H9 (cell line): ENCODE measurements at regions not wholly inside any gene's neighbourhood (a gene's known extent, or its start where the extent isn't known, plus 50 kb on each side); places are given as distances from the start of the nearest gene placed in this dataset.

Experiments
- DNase-seq: peaks from one replicate; pipeline ENCODE4 v3.0.0-alpha.2; 2017
- H2AFZ ChIP-seq: one replicate; pipeline ENCODE4 v1.6.1; 2013; ENCODE audit warnings: mild to moderate bottlenecking, low read length, control low read depth, moderate library complexity
- H2AK5ac ChIP-seq: 2 replicates; pipeline ENCODE4 v1.6.1; 2013; ENCODE audit warnings: low read length, control low read depth, mixed read lengths; ENCODE audit not compliant: insufficient read length
- H2BK120ac ChIP-seq: one replicate; pipeline ENCODE4 v1.6.1; 2013; ENCODE audit warnings: low read depth, mild to moderate bottlenecking, low read length, control low read depth, inconsistent platforms; ENCODE audit not compliant: poor library complexity, severe bottlenecking
- H2BK12ac ChIP-seq: 2 replicates; pipeline ENCODE4 v1.6.1; 2013; ENCODE audit warnings: low read length, control low read depth, mixed read lengths, low read depth; ENCODE audit not compliant: insufficient read length
- H2BK15ac ChIP-seq: 2 replicates; pipeline ENCODE4 v1.6.1; 2013; ENCODE audit warnings: low read depth, low read length, control low read depth
- H2BK20ac ChIP-seq: one replicate; pipeline ENCODE4 v1.6.1; 2013; ENCODE audit warnings: low read depth, mild to moderate bottlenecking, low read length, control low read depth, inconsistent platforms; ENCODE audit not compliant: poor library complexity, severe bottlenecking
- H2BK5ac ChIP-seq: 2 replicates; pipeline ENCODE4 v1.6.1; 2013; ENCODE audit warnings: low read length, control low read depth, mixed read lengths; ENCODE audit not compliant: insufficient read length
- H3K14ac ChIP-seq: 2 replicates; pipeline ENCODE4 v1.6.1; 2013; ENCODE audit warnings: low read length, control low read depth; ENCODE audit not compliant: insufficient read depth
- H3K18ac ChIP-seq: 2 replicates; pipeline ENCODE4 v1.6.1; 2013; ENCODE audit warnings: low read depth, mild to moderate bottlenecking, mixed read lengths, low read length, control low read depth; ENCODE audit not compliant: insufficient read length
- H3K23ac ChIP-seq: 2 replicates; pipeline ENCODE4 v1.6.1; 2013; ENCODE audit warnings: low read length, control low read depth, mixed read lengths, low read depth; ENCODE audit not compliant: insufficient read length
- H3K23me2 ChIP-seq: 2 replicates; pipeline ENCODE4 v1.6.1; 2013; ENCODE audit warnings: low read depth, mild to moderate bottlenecking, mixed read lengths, low read length, control low read depth; ENCODE audit not compliant: insufficient read length, poor library complexity, severe bottlenecking
- H3K27ac ChIP-seq: 2 replicates; pipeline ENCODE4 v1.5.1; 2013; ENCODE audit warnings: low read length, control low read depth, mixed read lengths, low read depth; ENCODE audit not compliant: insufficient read length
- H3K27me3 ChIP-seq: 2 replicates; pipeline ENCODE4 v1.6.1; 2013; ENCODE audit warnings: low read length, control low read depth, inconsistent platforms; ENCODE audit not compliant: insufficient read depth
- H3K4ac ChIP-seq: 2 replicates; pipeline ENCODE4 v1.6.1; 2013; ENCODE audit warnings: low read depth, mild to moderate bottlenecking, control low read depth, inconsistent platforms, low read length, moderate library complexity
- H3K4me1 ChIP-seq: 2 replicates; pipeline ENCODE4 v1.6.1; 2013; ENCODE audit warnings: low read length, control low read depth, inconsistent platforms; ENCODE audit not compliant: insufficient read depth
- H3K4me2 ChIP-seq: 2 replicates; pipeline ENCODE4 v1.6.1; 2013; ENCODE audit warnings: low read length, control low read depth, mixed read lengths; ENCODE audit not compliant: insufficient read length, insufficient read depth
- H3K56ac ChIP-seq: 2 replicates; pipeline ENCODE4 v1.6.1; 2013; ENCODE audit warnings: low read depth, mild to moderate bottlenecking, mixed read lengths, low read length, control low read depth; ENCODE audit not compliant: insufficient read length
- H3K79me1 ChIP-seq: 2 replicates; pipeline ENCODE4 v1.6.1; 2013; ENCODE audit warnings: low read depth, mild to moderate bottlenecking, moderate library complexity, low read length, control low read depth, inconsistent platforms; ENCODE audit not compliant: insufficient read depth, poor library complexity, severe bottlenecking
- H3K79me2 ChIP-seq: 2 replicates; pipeline ENCODE4 v1.6.1; 2013; ENCODE audit warnings: low read length, control low read depth, inconsistent platforms; ENCODE audit not compliant: insufficient read depth
- H3K9ac ChIP-seq: 2 replicates; pipeline ENCODE4 v1.6.1; 2013; ENCODE audit warnings: low read length, control low read depth, mixed read lengths; ENCODE audit not compliant: insufficient read length; ENCODE audit errors: extremely low read depth
- H3K9me3 ChIP-seq: one replicate; pipeline ENCODE4 v1.6.1; 2013; ENCODE audit warnings: low read depth, low read length, inconsistent platforms; ENCODE audit not compliant: control insufficient read depth
- H3T11ph ChIP-seq: one replicate; pipeline ENCODE4 v1.6.1; 2013; ENCODE audit warnings: mild to moderate bottlenecking, low read length, control low read depth, inconsistent platforms
- H4K20me1 ChIP-seq: one replicate; pipeline ENCODE4 v1.6.1; 2013; ENCODE audit not compliant: control insufficient read depth, insufficient read length, insufficient read depth
- H4K5ac ChIP-seq: 2 replicates; pipeline ENCODE4 v1.6.1; 2013; ENCODE audit warnings: low read depth, mild to moderate bottlenecking, mixed read lengths, low read length, control low read depth; ENCODE audit not compliant: insufficient read length
- H4K8ac ChIP-seq: replicated peaks from 2 replicates; pipeline ENCODE4 v1.6.1; 2013; ENCODE audit warnings: low read length, control low read depth, mixed read lengths, low read depth; ENCODE audit not compliant: insufficient read length
- H4K91ac ChIP-seq: 2 replicates; pipeline ENCODE4 v1.6.1; 2013; ENCODE audit warnings: low read depth, mild to moderate bottlenecking, moderate library complexity, mixed read lengths, low read length, control low read depth; ENCODE audit not compliant: insufficient read length
- H3K27ac Mint-ChIP-seq, 3 experiments: 2 replicates in 2 of 3; 3 replicates in 1 of 3; pipeline ENCODE4 v1.8.0; 2020 to 2021; ENCODE audit warnings: mixed read lengths in 3 of 3, mild to moderate bottlenecking in 1 of 3, moderate library complexity in 1 of 3
- H3K27me3 Mint-ChIP-seq: 2 replicates; pipeline ENCODE4 v1.8.0; 2021; ENCODE audit warnings: low read depth, mild to moderate bottlenecking, moderate library complexity, mixed read lengths
- H3K36me3 Mint-ChIP-seq, 3 experiments: 2 replicates in 2 of 3; 3 replicates in 1 of 3; pipeline ENCODE4 v1.8.0; 2020 to 2021; ENCODE audit warnings: low read depth in 3 of 3, mixed read lengths in 3 of 3; ENCODE audit not compliant: insufficient read depth in 1 of 3
- H3K4me1 Mint-ChIP-seq, 2 experiments: 2 replicates each; pipeline ENCODE4 v1.8.0; 2020; ENCODE audit warnings: mixed read lengths in 2 of 2
- H3K4me3 Mint-ChIP-seq, 2 experiments: 2 replicates in 1 of 2; 3 replicates in 1 of 2; pipeline ENCODE4 v1.8.0; 2020 to 2021; ENCODE audit warnings: mild to moderate bottlenecking in 2 of 2, mixed read lengths in 2 of 2, moderate library complexity in 1 of 2
- H3K9me3 Mint-ChIP-seq, 2 experiments: 2 replicates in 1 of 2; 3 replicates in 1 of 2; pipeline ENCODE4 v1.8.0; 2020; ENCODE audit warnings: mild to moderate bottlenecking in 2 of 2, mixed read lengths in 2 of 2, moderate library complexity in 1 of 2
- WGBS: extraction: QIAGEN DNeasy Blood & Tissue Kit; methylation state at CpG from one replicate; pipeline ENCODE4 v1.1.7; 2013; ENCODE audit warnings: missing lambda C conversion rate, low lambda C conversion rate, mixed read lengths; ENCODE audit not compliant: insufficient read length; ENCODE audit errors: extremely low coverage; 5-methylcytosine and 5-hydroxymethylcytosine counted together
- TF ChIP-seq, protein P1 (sequence below): fragments of 200-600 bp; sonication (generic); conservative IDR thresholded peaks from 3 replicates; pipeline ENCODE4 v1.8.0; 2021; ENCODE audit warnings: antibody characterized with exemption, mild to moderate bottlenecking

DNA sequence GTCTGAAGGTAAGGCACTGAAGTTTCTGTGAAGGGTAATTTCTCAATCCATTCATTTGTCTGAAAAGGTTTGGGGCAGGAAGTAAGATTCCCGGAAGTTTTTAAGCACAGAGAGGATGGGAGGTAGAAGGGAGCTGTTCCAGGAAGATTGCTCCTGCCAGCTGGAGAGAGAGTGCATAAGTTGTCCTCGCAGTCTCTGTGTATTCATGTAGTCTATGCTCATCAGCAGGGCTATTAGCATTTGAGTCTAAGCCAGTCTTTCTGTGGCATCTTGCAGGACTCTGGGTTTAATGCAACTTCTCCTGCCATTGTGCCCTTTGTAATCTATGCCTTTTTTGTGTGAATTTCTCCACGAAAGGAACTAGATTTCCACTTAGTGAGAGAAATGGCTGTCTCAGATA is 140.8 kb upstream of the FGGY start:
- no CpG with 5 or more reads among the region's 3 CpGs for WGBS
- Histone ChIP-seq H3K4me1 (peaks cover 2% of the 10 kb centered on the region; the same call in 1 of the 2 replicates), H3T11ph (no peak overlapping the region), H3K23ac (no peak overlapping the region), H4K8ac (no peak overlapping the region), H4K20me1 (no peaks in the 10 kb centered on the region), H3K9me3 (no peaks in the 10 kb centered on the region), H3K23me2 (peaks cover 3% of the 10 kb centered on the region), H2BK12ac (no peak overlapping the region), H3K14ac (no peak overlapping the region), H2BK15ac (no peak overlapping the region), H3K4ac (no peak overlapping the region), H3K27ac (no peak overlapping the region), H3K27me3 (no peaks in the 10 kb centered on the region), H4K91ac (no peak overlapping the region), H3K9ac (no peak overlapping the region), H3K56ac (no peak overlapping the region), H2BK20ac (no peak overlapping the region), H3K79me1 (no peaks in the 10 kb centered on the region), H3K79me2 (no peaks in the 10 kb centered on the region), H2BK5ac (no peak overlapping the region), H3K18ac (no peak overlapping the region), H2AK5ac (no peak overlapping the region), H2AFZ (no peak overlapping the region), H2BK120ac (no peak overlapping the region), H4K5ac (no peak overlapping the region), H3K4me2 (no peak overlapping the region)
- no peak overlapping the region for H3K4me3 Mint-ChIP-seq
- H3K36me3 Mint-ChIP-seq: peaks cover 5 to 13% (median 11%) of the 10 kb centered on the region in 3 experiments
- TF ChIP-seq, protein P1, sequence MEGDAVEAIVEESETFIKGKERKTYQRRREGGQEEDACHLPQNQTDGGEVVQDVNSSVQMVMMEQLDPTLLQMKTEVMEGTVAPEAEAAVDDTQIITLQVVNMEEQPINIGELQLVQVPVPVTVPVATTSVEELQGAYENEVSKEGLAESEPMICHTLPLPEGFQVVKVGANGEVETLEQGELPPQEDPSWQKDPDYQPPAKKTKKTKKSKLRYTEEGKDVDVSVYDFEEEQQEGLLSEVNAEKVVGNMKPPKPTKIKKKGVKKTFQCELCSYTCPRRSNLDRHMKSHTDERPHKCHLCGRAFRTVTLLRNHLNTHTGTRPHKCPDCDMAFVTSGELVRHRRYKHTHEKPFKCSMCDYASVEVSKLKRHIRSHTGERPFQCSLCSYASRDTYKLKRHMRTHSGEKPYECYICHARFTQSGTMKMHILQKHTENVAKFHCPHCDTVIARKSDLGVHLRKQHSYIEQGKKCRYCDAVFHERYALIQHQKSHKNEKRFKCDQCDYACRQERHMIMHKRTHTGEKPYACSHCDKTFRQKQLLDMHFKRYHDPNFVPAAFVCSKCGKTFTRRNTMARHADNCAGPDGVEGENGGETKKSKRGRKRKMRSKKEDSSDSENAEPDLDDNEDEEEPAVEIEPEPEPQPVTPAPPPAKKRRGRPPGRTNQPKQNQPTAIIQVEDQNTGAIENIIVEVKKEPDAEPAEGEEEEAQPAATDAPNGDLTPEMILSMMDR: no peak
- peaks cover 36 to 38% of the 10 kb centered on the region in 2 experiments for H3K4me1 Mint-ChIP-seq
- no peak overlapping the region for H3K27ac Mint-ChIP-seq
- no peak for DNase-seq
- H3K9me3 Mint-ChIP-seq: peaks cover 9 to 16% of the 10 kb centered on the region in 2 experiments
- H3K27me3 Mint-ChIP-seq: peaks cover 2% of the 10 kb centered on the region; the same call in 1 of the 2 replicates
